CD4-positive, alpha-beta T cell (primary cell): ENCODE measurements at regions not wholly inside any gene's neighbourhood (a gene's known extent, or its start where the extent isn't known, plus 50 kb on each side); places are given as distances from the start of the nearest gene placed in this dataset.

Experiments used
- ATAC-seq: fragments of 200-7000 bp; cut with Tn5 transposase; one replicate; pipeline ENCODE4 v1.10.0; 2022; ENCODE audit warnings: mild to moderate bottlenecking; ENCODE audit not compliant: poor library complexity
- CTCF ChIA-PET: fragments of 350-600 bp; sonication (Branson Sonifier 250); formaldehyde crosslinking; loops from one replicate; lab custom pipeline; 2021; ENCODE audit warnings: antibody characterized with exemption, inconsistent platforms; lab: Charles Lee
- POLR2A ChIA-PET: fragments of 350-600 bp; sonication (Branson Sonifier 250); formaldehyde crosslinking; loops from one replicate; lab custom pipeline; 2021; ENCODE audit warnings: antibody characterized with exemption, inconsistent platforms; lab: Charles Lee
- DNase-seq, 14 experiments: peaks; one replicate each; pipeline ENCODE4 v3.0.0-alpha.2; 2013 to 2020; ENCODE audit warnings: mixed read lengths in 2 of 14
- H3K27ac ChIP-seq, 2 donors: one replicate each; pipeline versions ENCODE4 v1.5.1 to v1.7.0; 2013; ENCODE audit warnings: low read length in 2 of 2, low read depth in 1 of 2, mild to moderate bottlenecking in 1 of 2
- H3K27me3 ChIP-seq, 2 experiments: 1 replicate in 1 of 2; 2 replicates in 1 of 2; pipeline versions ENCODE4 v1.6.1 to v1.7.0; 2013; ENCODE audit warnings: low read length in 2 of 2, control low read depth in 1 of 2, mild to moderate bottlenecking in 1 of 2, moderate library complexity in 1 of 2; ENCODE audit not compliant: insufficient read depth in 2 of 2, control insufficient read depth in 1 of 2
- H3K36me3 ChIP-seq: one replicate; pipeline ENCODE4 v1.6.1; 2013; ENCODE audit warnings: low read length, control low read depth; ENCODE audit not compliant: insufficient read depth
- H3K4me1 ChIP-seq: one replicate; pipeline ENCODE4 v1.6.1; 2013; ENCODE audit warnings: low read length, control low read depth; ENCODE audit not compliant: insufficient read depth
- H3K4me3 ChIP-seq: one replicate; pipeline ENCODE4 v1.5.1; 2013; ENCODE audit warnings: mild to moderate bottlenecking, low read length, moderate library complexity
- H3K9me3 ChIP-seq, 2 experiments: 1 replicate in 1 of 2; 2 replicates in 1 of 2; pipeline versions ENCODE4 v1.6.1 to v1.7.0; 2013; ENCODE audit warnings: low read length in 2 of 2, mild to moderate bottlenecking in 2 of 2, control low read depth in 1 of 2, moderate library complexity in 1 of 2; ENCODE audit not compliant: control insufficient read depth in 1 of 2, insufficient read depth in 1 of 2
- H3K27ac Mint-ChIP-seq: one replicate; pipeline ENCODE4 v1.8.0; 2020; ENCODE audit warnings: mixed read lengths
- H3K27me3 Mint-ChIP-seq: one replicate; pipeline ENCODE4 v1.8.0; 2021; ENCODE audit warnings: mixed read lengths
- H3K36me3 Mint-ChIP-seq: one replicate; pipeline ENCODE4 v1.8.0; 2021; ENCODE audit warnings: low read depth, mixed read lengths
- H3K4me1 Mint-ChIP-seq: one replicate; pipeline ENCODE4 v1.8.0; 2021; ENCODE audit warnings: low read depth, mixed read lengths
- H3K4me3 Mint-ChIP-seq: one replicate; pipeline ENCODE4 v1.8.0; 2020; ENCODE audit warnings: mild to moderate bottlenecking, mixed read lengths
- H3K9me3 Mint-ChIP-seq: one replicate; pipeline ENCODE4 v1.8.0; 2020; ENCODE audit warnings: mixed read lengths
- CTCF ChIP-seq: fragments of 200-600 bp; IDR thresholded peaks from one replicate; pipeline ENCODE4 v1.8.0; 2022; ENCODE audit warnings: antibody characterized with exemption, mild to moderate bottlenecking
- intact Hi-C, 2 experiments: fragments of 100-400 bp; cut with DNase I in 1 of 2; cut with micrococcal nuclease in 1 of 2; formaldehyde crosslinking; loops; one replicate each; pipeline versions ENCODE4 v1.15.1 to v1.9.0; 2023 to 2025; cut with DNase I, micrococcal nuclease

DNA sequence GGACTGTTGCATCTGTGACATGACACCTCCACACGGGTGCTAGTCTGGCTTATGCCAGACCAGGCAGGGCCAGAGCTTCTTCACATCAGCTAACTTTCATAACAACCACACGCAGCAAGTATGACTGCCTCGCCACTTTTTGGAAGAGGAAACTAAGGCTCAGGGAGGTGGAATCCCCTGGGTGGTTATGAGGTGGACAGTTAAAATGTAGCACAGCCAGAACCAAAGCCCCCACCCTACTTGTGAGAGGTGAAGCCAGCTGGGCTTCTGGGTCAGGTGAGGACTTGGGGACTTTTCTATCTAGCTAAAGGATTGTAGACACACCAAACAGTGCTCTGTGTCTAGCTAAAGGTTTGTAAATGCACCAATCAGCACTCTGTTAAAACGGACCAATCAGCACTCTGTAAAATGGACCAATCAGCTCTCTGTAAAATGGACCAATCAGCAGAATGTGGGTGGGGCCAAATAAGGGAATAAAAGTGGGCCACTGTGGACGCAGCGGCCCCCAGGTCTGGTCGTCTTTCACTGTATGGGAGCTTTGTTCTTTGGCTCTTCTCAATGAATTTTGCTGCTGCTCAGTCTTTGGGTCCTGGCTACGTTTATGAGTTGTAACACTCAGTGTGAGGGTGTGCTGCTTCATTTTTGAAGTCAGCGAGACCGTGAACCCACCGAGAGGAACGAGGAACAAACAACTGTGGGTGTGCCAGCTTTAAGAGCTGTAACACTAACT, 171.0 kb downstream of the PTPN20 start:
- no peak for TF ChIP-seq CTCF
- Histone ChIP-seq H3K27me3 (no peaks in the 10 kb centered on the region), H3K36me3 (no peaks in the 10 kb centered on the region), H3K27ac (no peak overlapping the region), H3K9me3 (no peaks in the 10 kb centered on the region), H3K4me3 (no peak overlapping the region), H3K4me1 (peaks cover 9% of the 10 kb centered on the region)
- intact Hi-C loops, result no loop called here
- ATAC-seq (no peak), DNase-seq (no peak)
- Mint-ChIP-seq H3K9me3 (no peaks in the 10 kb centered on the region), H3K36me3 (no peaks in the 10 kb centered on the region), H3K4me3 (no peak overlapping the region), H3K27me3 (no peaks in the 10 kb centered on the region), H3K4me1 (peaks cover 13% of the 10 kb centered on the region), H3K27ac (no peak overlapping the region)
- CTCF ChIA-PET, result interaction anchor here (0.9 kb wide), 1 partner anchor 35 kb away, joined by 3 read pairs; no protein-coding TSS in a partner anchor
- POLR2A ChIA-PET, result interaction anchor here (1.4 kb wide), 1 partner anchor 230 kb away, joined by 3 read pairs; no protein-coding TSS in a partner anchor

GRCh38 chr10:47087667-47088066, 176.4 kb downstream of the PTPN20 start:
- H3K4me3 Mint-ChIP-seq, result no peak overlapping the region
- no peaks in the 10 kb centered on the region for H3K27me3 Mint-ChIP-seq
- Histone ChIP-seq H3K27me3 (no peaks in the 10 kb centered on the region), H3K4me3 (no peak overlapping the region), H3K36me3 (no peaks in the 10 kb centered on the region), H3K4me1 (peaks cover 12% of the 10 kb centered on the region), H3K27ac (peak overlapping the region in 1 of 2 donors; percentile 14), H3K9me3 (no peaks in the 10 kb centered on the region)
- intact Hi-C loops, result no loop called here
- POLR2A ChIA-PET, result interaction anchor here (1.4 kb wide), 1 partner anchor 9 kb away, joined by 4 read pairs; no protein-coding TSS in a partner anchor
- no peaks in the 10 kb centered on the region for H3K36me3 Mint-ChIP-seq
- ATAC-seq, result peak; percentile 32
- peaks cover 19% of the 10 kb centered on the region for H3K4me1 Mint-ChIP-seq
- peak in 1 of 14 experiments; percentile 25 for DNase-seq
- H3K27ac Mint-ChIP-seq, result peak overlapping the region; percentile 62
- CTCF ChIA-PET, result no interaction called here
- no peak for TF ChIP-seq CTCF
- no peaks in the 10 kb centered on the region for H3K9me3 Mint-ChIP-seq

GRCh38 chr10:47088656-47089354, 177.6 kb downstream of the PTPN20 start:
- Mint-ChIP-seq H3K27me3 (no peaks in the 10 kb centered on the region), H3K4me3 (no peak overlapping the region), H3K36me3 (no peaks in the 10 kb centered on the region), H3K4me1 (peaks cover 19% of the 10 kb centered on the region), H3K9me3 (no peaks in the 10 kb centered on the region), H3K27ac (no peak overlapping the region)
- POLR2A ChIA-PET, result no interaction called here
- no peak for DNase-seq
- Histone ChIP-seq H3K4me1 (peaks cover 12% of the 10 kb centered on the region), H3K36me3 (no peaks in the 10 kb centered on the region), H3K27me3 (no peaks in the 10 kb centered on the region), H3K27ac (no peak overlapping the region), H3K9me3 (no peaks in the 10 kb centered on the region), H3K4me3 (no peak overlapping the region)
- CTCF ChIA-PET, result interaction anchor here (0.6 kb wide), 1 partner anchor 9 kb away, joined by 3 read pairs; no protein-coding TSS in a partner anchor
- intact Hi-C loops, result no loop called here
- no peak for TF ChIP-seq CTCF
- ATAC-seq, result no peak
